ENCODE measurements at regions not wholly inside any gene's neighbourhood (a gene's known extent, or its start where the extent isn't known, plus 50 kb on each side); places are given as distances from the start of the nearest gene placed in this dataset.

- no peak for TF ChIP-seq CTCF (conservative IDR thresholded peaks at IDR 0.05; ENCODE audit: low read depth, low read length)
- no peak for TF ChIP-seq EZH2 (IDR thresholded peaks at IDR 0.05; ENCODE audit: borderline replicate concordance, low read depth, low read length, poor library complexity, severe bottlenecking)
Observed at GRCh38 chr6:144657691-144658090, 372.6 kb downstream of the UTRN start.
